Liver (tissue), 3 donors: ENCODE measurements at regions not wholly inside any gene's neighbourhood (a gene's known extent, or its start where the extent isn't known, plus 50 kb on each side); places are given as distances from the start of the nearest gene placed in this dataset.

ENCODE experiments used
- RAD21 ChIP-seq, 2 donors: IDR thresholded peaks; 2 replicates each; pipeline ENCODE4 v1.6.1; 2016; ENCODE audit warnings: antibody characterized with exemption in 2 of 2, mild to moderate bottlenecking in 2 of 2
- RXRA ChIP-seq, 2 donors: IDR thresholded peaks; 2 replicates each; pipeline ENCODE4 v1.6.1; 2017 to 2018; ENCODE audit warnings: antibody characterized with exemption in 2 of 2, mild to moderate bottlenecking in 1 of 2
- SP1 ChIP-seq: IDR thresholded peaks from 2 replicates; pipeline ENCODE4 v1.6.1; 2018; ENCODE audit warnings: antibody characterized with exemption, mild to moderate bottlenecking
- YY1 ChIP-seq: IDR thresholded peaks from 2 replicates; pipeline ENCODE4 v1.6.1; 2016; ENCODE audit warnings: antibody characterized with exemption, mild to moderate bottlenecking
- TF ChIP-seq, protein P1 (sequence below): fragments of 150-350 bp; IDR thresholded peaks from 2 replicates; pipeline ENCODE4 v1.5.1; 2017; ENCODE audit warnings: improper control_type of control experiment, low read depth, low read length; ENCODE audit not compliant: missing input control
- TF ChIP-seq, protein P2 (sequence below): IDR thresholded peaks from 2 replicates; pipeline ENCODE4 v1.6.1; 2016; ENCODE audit warnings: antibody characterized with exemption
- TF ChIP-seq, protein P3 (sequence below): IDR thresholded peaks from 2 replicates; pipeline ENCODE4 v1.6.1; 2016; ENCODE audit warnings: antibody characterized with exemption
- donor health status: healthy.
- donor health status: healthy.

DNA sequence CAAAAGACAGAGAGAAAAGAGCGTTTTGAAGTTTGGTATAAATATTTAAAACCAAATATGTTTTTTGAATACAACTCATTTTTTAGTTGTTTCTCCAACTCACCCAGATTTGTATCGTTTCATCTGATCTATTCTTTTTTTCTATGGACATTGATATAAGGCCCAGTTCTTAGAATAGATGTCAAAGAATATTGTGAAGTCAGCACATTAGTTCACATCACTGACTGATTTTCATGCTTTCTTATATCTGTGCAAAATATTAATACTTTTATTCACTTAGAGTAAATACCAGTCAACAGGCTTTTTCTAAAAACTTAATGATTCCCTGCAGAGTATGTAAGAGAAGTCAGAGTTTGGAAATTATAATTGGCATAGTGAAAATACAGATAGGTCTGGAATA is 254.4 kb upstream of the PTPRD start:
- TF ChIP-seq, protein P1, sequence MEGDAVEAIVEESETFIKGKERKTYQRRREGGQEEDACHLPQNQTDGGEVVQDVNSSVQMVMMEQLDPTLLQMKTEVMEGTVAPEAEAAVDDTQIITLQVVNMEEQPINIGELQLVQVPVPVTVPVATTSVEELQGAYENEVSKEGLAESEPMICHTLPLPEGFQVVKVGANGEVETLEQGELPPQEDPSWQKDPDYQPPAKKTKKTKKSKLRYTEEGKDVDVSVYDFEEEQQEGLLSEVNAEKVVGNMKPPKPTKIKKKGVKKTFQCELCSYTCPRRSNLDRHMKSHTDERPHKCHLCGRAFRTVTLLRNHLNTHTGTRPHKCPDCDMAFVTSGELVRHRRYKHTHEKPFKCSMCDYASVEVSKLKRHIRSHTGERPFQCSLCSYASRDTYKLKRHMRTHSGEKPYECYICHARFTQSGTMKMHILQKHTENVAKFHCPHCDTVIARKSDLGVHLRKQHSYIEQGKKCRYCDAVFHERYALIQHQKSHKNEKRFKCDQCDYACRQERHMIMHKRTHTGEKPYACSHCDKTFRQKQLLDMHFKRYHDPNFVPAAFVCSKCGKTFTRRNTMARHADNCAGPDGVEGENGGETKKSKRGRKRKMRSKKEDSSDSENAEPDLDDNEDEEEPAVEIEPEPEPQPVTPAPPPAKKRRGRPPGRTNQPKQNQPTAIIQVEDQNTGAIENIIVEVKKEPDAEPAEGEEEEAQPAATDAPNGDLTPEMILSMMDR: no peak
- no peak for TF ChIP-seq RAD21 (IDR thresholded peaks at IDR 0.05)
- no peak for TF ChIP-seq SP1
- TF ChIP-seq, protein P2, sequence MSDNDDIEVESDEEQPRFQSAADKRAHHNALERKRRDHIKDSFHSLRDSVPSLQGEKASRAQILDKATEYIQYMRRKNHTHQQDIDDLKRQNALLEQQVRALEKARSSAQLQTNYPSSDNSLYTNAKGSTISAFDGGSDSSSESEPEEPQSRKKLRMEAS: no peak
- no peak for TF ChIP-seq RXRA (IDR thresholded peaks at IDR 0.05)
- TF ChIP-seq, protein P3, sequence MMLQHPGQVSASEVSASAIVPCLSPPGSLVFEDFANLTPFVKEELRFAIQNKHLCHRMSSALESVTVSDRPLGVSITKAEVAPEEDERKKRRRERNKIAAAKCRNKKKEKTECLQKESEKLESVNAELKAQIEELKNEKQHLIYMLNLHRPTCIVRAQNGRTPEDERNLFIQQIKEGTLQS: no peak
- no peak for TF ChIP-seq YY1
